Activated T-helper 2 cell treated with anti-CD3 and anti-CD28 coated beads, Interferon-gamma antibody, Interleukin-2, Interleukin-4, amounts not matched to agents 10 μg/mL and 5 μg/mL and 100 μg/mL, durations not matched to agents 14 hours and 24 hours and 36 hours (primary cell): ENCODE measurements at regions not wholly inside any gene's neighbourhood (a gene's known extent, or its start where the extent isn't known, plus 50 kb on each side); places are given as distances from the start of the nearest gene placed in this dataset.
"Not testable (repeated sequence)": the region's sequence is repeated elsewhere in the genome, so short reads cannot be mapped to it uniquely, and the experiment has no call there.

Experiments used
- DNase-seq: peaks from one replicate; pipeline ENCODE4 v3.0.0; 2021; ENCODE audit warnings: low spot score
- H3K27ac Mint-ChIP-seq: one replicate; pipeline ENCODE4 v1.8.0; 2021; ENCODE audit warnings: mixed read lengths
- H3K27me3 Mint-ChIP-seq: one replicate; pipeline ENCODE4 v1.8.0; 2021; ENCODE audit warnings: low read depth, mixed read lengths
- H3K36me3 Mint-ChIP-seq: one replicate; pipeline ENCODE4 v1.8.0; 2021; ENCODE audit warnings: low read depth, mixed read lengths
- H3K4me1 Mint-ChIP-seq: one replicate; pipeline ENCODE4 v1.8.0; 2021; ENCODE audit warnings: low read depth, mixed read lengths
- H3K4me3 Mint-ChIP-seq: one replicate; pipeline ENCODE4 v1.8.0; 2021; ENCODE audit warnings: low read depth, mild to moderate bottlenecking, moderate library complexity, mixed read lengths
- H3K9me3 Mint-ChIP-seq: one replicate; pipeline ENCODE4 v1.8.0; 2021; ENCODE audit warnings: mixed read lengths
- intact Hi-C: fragments of 100-400 bp; cut with micrococcal nuclease; formaldehyde crosslinking; loops from one replicate; pipeline ENCODE4 v1.15.1; 2023

DNA sequence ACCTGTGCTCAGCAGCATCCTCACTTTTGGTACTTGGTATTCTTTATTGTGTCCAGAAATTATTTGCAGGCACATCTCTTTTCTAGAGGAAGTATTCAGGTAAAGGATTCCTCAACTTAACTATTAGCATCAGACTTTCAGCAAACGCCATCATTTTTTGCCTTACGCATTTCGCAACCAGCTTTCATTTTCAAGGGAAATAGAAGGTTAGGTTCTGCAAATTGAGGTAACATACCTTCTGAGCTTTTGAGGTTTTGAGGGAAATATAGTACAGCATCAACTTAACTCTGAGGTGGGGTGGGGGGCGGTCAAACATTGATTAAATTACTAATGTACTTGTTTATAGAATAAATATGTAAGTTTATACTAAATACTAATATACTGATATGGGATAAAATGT lies 243.6 kb upstream of the RIMS1 start:
- Mint-ChIP-seq H3K4me1 (no peaks in the 10 kb centered on the region), H3K27ac (no peak overlapping the region), H3K9me3 (no peaks in the 10 kb centered on the region), H3K4me3 (no peak overlapping the region), H3K36me3 (no peaks in the 10 kb centered on the region), H3K27me3 (no peaks in the 10 kb centered on the region)
- intact Hi-C loops = no loop called here
- no peak for DNase-seq

- intact Hi-C loops = no loop called here
- H3K36me3 Mint-ChIP-seq = no peaks in the 10 kb centered on the region
- no peaks in the 10 kb centered on the region for H3K27me3 Mint-ChIP-seq
- no peak overlapping the region for H3K27ac Mint-ChIP-seq
- H3K9me3 Mint-ChIP-seq = no peaks in the 10 kb centered on the region
- DNase-seq = no peak
- no peak overlapping the region for H3K4me3 Mint-ChIP-seq
- H3K4me1 Mint-ChIP-seq = no peaks in the 10 kb centered on the region
Measured at GRCh38 chr6:71645299-71645698, 241.1 kb upstream of the RIMS1 start.

DNA sequence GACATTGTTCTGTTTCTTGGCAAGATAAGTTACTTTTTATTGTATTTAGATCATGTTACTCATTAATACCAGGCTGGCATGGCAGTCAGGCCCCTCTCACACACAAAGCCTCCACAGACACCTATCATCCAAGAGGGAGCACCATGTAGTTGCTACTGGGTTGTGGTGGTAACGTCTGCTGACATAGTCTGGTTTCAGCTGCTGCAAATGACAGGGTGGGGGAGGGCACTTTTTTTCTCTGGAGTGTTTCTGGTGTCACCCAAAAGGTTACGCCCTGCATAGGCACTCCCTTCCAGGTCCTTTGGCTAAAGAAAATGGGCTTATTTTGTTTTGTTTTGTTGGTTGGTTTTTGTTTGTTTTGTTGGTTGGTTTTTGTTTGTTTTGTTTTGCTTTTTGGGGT lies 236.4 kb upstream of the RIMS1 start:
- no peak for DNase-seq
- Mint-ChIP-seq H3K9me3 (no peaks in the 10 kb centered on the region), H3K27me3 (no peaks in the 10 kb centered on the region), H3K4me3 (no peak overlapping the region), H3K4me1 (no peaks in the 10 kb centered on the region), H3K27ac (no peak overlapping the region), H3K36me3 (no peaks in the 10 kb centered on the region)
- intact Hi-C loops = no loop called here

DNA sequence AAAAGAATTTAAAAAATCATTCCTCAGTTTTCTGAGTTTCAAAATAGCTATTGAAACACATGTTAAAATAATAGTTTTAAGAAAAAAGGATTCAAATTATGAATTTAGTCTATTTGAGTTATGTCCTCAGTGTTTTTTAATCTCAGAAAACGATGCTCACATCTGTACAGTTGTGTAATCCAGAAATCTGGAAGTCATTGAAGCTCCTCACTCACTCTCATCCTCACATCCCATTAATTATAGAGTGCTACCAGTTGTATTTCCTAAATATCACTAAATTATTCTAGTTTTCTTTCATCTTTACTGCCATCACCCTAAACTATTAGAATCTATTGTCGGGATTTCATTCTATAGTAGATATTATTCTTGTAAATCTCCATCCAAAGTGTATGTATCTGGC lies 234.7 kb upstream of the RIMS1 start:
- intact Hi-C loops = no loop called here
- no peak overlapping the region for H3K27ac Mint-ChIP-seq
- no peaks in the 10 kb centered on the region for H3K4me1 Mint-ChIP-seq
- H3K36me3 Mint-ChIP-seq = no peaks in the 10 kb centered on the region
- H3K4me3 Mint-ChIP-seq = no peak overlapping the region
- H3K27me3 Mint-ChIP-seq = no peaks in the 10 kb centered on the region
- H3K9me3 Mint-ChIP-seq = no peaks in the 10 kb centered on the region
- no peak for DNase-seq

- Mint-ChIP-seq H3K27me3 (no peaks in the 10 kb centered on the region), H3K27ac (no peak overlapping the region), H3K4me3 (no peak overlapping the region), H3K36me3 (no peaks in the 10 kb centered on the region), H3K4me1 (no peaks in the 10 kb centered on the region), H3K9me3 (no peaks in the 10 kb centered on the region)
- DNase-seq = no peak
- intact Hi-C loops = no loop called here
Measured at GRCh38 chr6:71656121-71656520, 230.2 kb upstream of the RIMS1 start.

DNA sequence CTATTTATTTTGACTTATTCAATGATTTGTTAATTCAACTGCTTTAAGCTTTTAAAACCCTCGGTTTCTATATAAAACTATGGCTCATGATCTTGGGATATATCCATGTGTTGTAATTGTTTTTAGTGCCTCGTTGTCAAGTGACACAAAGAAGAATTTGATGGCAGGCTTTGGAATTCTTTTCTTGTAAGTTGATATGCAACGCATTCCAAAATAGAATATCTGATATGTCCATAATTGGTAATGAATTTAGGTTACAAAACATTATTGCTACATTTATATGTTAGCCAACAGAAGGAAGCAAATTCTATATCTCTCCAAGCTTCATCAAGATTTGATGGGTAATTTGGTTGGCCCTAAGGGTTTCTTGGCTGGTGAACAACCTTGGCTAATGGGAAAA lies 220.4 kb upstream of the RIMS1 start:
- Mint-ChIP-seq H3K4me3 (no peak overlapping the region), H3K9me3 (no peaks in the 10 kb centered on the region), H3K36me3 (no peaks in the 10 kb centered on the region), H3K27ac (no peak overlapping the region), H3K27me3 (no peaks in the 10 kb centered on the region), H3K4me1 (no peaks in the 10 kb centered on the region)
- no peak for DNase-seq
- intact Hi-C loops = no loop called here

- Mint-ChIP-seq H3K4me3 (no peak overlapping the region), H3K4me1 (no peaks in the 10 kb centered on the region), H3K9me3 (no peaks in the 10 kb centered on the region), H3K27ac (no peak overlapping the region), H3K36me3 (no peaks in the 10 kb centered on the region), H3K27me3 (no peaks in the 10 kb centered on the region)
- DNase-seq = no peak
- intact Hi-C loops = no loop called here
Measured at GRCh38 chr6:71672876-71673275, 213.5 kb upstream of the RIMS1 start.

DNA sequence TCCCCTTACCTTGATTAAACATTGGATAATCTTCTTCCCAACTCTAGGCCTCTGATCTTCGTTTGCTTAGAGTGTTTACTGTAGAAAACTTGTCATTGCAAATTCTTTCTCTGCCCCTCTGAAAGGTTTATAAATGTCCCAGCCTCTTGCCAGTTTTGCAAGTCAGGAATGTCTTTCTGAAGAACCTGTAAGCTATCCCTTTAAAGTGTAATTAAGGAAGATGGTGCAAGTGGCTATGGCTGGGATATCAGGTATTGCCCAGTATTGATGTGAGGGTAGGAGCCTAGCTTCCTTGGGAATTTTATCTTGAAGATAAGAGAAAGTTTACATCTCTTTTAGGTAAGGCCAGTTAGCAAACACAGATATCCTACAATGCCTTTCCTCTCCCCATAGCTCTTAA lies 211.0 kb upstream of the RIMS1 start:
- no peaks in the 10 kb centered on the region for H3K4me1 Mint-ChIP-seq
- H3K4me3 Mint-ChIP-seq = no peak overlapping the region
- H3K9me3 Mint-ChIP-seq = no peaks in the 10 kb centered on the region
- no peak for DNase-seq
- intact Hi-C loops = no loop called here
- no peak overlapping the region for H3K27ac Mint-ChIP-seq
- H3K27me3 Mint-ChIP-seq = no peaks in the 10 kb centered on the region
- H3K36me3 Mint-ChIP-seq = no peaks in the 10 kb centered on the region

DNA sequence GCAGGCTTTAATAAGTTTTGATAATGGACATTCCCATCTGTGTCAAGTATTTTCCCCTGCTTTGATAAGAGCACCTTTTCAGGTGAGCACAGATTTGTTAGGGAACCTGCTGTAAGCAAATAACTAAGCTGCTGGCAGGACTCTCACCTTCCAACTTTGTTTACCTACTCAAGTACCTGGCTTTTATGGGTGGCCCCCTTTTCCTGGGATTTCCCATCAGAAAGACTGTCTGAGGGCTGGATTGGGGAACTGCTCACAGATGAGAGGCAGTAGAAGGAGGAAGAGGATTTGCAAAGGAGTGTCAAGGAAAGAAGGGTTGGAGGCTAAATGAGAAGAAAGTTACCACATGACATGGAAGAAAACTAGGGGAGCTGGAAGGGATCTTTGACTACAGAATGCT lies 210.1 kb upstream of the RIMS1 start:
- no peak for DNase-seq
- H3K36me3 Mint-ChIP-seq = no peaks in the 10 kb centered on the region
- H3K27me3 Mint-ChIP-seq = no peaks in the 10 kb centered on the region
- no peak overlapping the region for H3K4me3 Mint-ChIP-seq
- no peak overlapping the region for H3K27ac Mint-ChIP-seq
- no peaks in the 10 kb centered on the region for H3K4me1 Mint-ChIP-seq
- no peaks in the 10 kb centered on the region for H3K9me3 Mint-ChIP-seq
- intact Hi-C loops = no loop called here

DNA sequence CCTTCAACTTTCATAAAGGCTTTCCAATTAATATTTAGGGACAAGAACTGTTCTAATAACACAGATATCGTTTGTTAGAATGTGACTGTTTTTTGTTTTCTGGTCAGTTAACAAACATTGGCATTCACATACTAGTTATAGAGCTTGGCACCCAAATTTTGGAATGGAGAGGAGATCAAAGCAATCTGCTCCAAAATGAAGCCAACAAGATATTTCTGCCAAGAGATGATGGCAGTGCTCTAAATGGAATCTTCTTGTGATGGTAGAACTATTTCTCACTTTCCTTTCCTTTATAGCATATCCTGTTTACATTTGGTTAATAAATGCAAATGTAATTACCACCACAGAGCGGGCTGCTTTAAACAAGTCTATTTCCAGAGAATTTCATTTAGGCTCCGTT lies 208.3 kb upstream of the RIMS1 start:
- no peaks in the 10 kb centered on the region for H3K36me3 Mint-ChIP-seq
- intact Hi-C loops = no loop called here
- H3K27me3 Mint-ChIP-seq = no peaks in the 10 kb centered on the region
- H3K27ac Mint-ChIP-seq = no peak overlapping the region
- no peaks in the 10 kb centered on the region for H3K9me3 Mint-ChIP-seq
- no peak overlapping the region for H3K4me3 Mint-ChIP-seq
- no peak for DNase-seq
- H3K4me1 Mint-ChIP-seq = no peaks in the 10 kb centered on the region

- no peak overlapping the region for H3K27ac Mint-ChIP-seq
- DNase-seq = no peak
- H3K27me3 Mint-ChIP-seq = no peaks in the 10 kb centered on the region
- intact Hi-C loops = no loop called here
- H3K36me3 Mint-ChIP-seq = no peaks in the 10 kb centered on the region
- H3K4me3 Mint-ChIP-seq = no peak overlapping the region
- no peaks in the 10 kb centered on the region for H3K9me3 Mint-ChIP-seq
- H3K4me1 Mint-ChIP-seq = no peaks in the 10 kb centered on the region
Measured at GRCh38 chr6:71681234-71681867, 205.0 kb upstream of the RIMS1 start.

DNA sequence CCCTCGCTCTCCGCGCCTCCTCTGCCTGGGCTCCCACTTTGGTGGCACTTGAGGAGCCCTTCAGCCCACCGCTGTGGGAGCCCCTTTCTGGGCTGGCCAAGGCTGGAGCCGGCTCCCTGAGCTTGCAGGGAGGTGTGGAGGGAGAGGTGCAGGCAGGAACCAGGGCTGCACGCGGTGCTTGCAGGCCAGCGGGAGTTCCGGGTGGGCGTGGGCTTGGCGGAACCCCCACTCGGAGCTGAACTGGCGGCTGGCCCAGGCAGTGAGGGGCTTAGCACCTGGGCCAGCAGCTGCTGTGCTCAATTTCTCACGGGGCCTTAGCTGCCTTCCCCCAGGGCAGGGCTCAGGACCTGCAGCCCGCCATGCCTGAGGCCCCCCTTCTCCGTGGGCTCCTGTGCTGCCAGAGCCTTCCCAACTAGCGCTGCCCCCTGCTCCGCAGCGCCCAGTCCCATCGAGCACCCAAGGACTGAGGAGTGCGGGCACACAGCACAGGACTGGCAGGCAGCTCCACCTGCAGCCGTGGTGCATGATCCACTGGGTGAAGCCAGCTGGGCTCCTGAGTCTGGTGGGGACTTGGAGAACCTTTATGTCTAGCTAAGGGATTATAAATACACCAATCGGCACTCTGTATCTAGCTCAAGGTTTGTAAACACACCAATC lies 200.2 kb upstream of the RIMS1 start:
- H3K9me3 Mint-ChIP-seq, DNase-seq, H3K4me3 Mint-ChIP-seq, intact Hi-C loops, H3K27ac Mint-ChIP-seq, H3K36me3 Mint-ChIP-seq, H3K4me1 Mint-ChIP-seq, H3K27me3 Mint-ChIP-seq: not testable (repeated sequence)

- Mint-ChIP-seq H3K9me3 (no peaks in the 10 kb centered on the region), H3K4me1 (no peaks in the 10 kb centered on the region), H3K36me3 (no peaks in the 10 kb centered on the region), H3K27me3 (no peaks in the 10 kb centered on the region), H3K4me3 (no peak overlapping the region), H3K27ac (no peak overlapping the region)
- no peak for DNase-seq
- intact Hi-C loops = no loop called here
Measured at GRCh38 chr6:71698702-71699101, 187.6 kb upstream of the RIMS1 start.

- intact Hi-C loops = no loop called here
- Mint-ChIP-seq H3K4me1 (no peaks in the 10 kb centered on the region), H3K9me3 (no peaks in the 10 kb centered on the region), H3K27ac (no peak overlapping the region), H3K36me3 (no peaks in the 10 kb centered on the region), H3K27me3 (no peaks in the 10 kb centered on the region), H3K4me3 (no peak overlapping the region)
- DNase-seq = no peak
Measured at GRCh38 chr6:71706523-71706922, 179.8 kb upstream of the RIMS1 start.
